GM18909 (cell line): ENCODE measurements at regions not wholly inside any gene's neighbourhood (a gene's known extent, or its start where the extent isn't known, plus 50 kb on each side); places are given as distances from the start of the nearest gene placed in this dataset.

Experiments
- ATAC-seq: cut with Tn5 transposase; IDR thresholded peaks from one replicate; pipeline ENCODE4 v1.9.1; 2021; ENCODE audit warnings: mild to moderate bottlenecking; ENCODE audit not compliant: unreplicated experiment, poor library complexity

DNA sequence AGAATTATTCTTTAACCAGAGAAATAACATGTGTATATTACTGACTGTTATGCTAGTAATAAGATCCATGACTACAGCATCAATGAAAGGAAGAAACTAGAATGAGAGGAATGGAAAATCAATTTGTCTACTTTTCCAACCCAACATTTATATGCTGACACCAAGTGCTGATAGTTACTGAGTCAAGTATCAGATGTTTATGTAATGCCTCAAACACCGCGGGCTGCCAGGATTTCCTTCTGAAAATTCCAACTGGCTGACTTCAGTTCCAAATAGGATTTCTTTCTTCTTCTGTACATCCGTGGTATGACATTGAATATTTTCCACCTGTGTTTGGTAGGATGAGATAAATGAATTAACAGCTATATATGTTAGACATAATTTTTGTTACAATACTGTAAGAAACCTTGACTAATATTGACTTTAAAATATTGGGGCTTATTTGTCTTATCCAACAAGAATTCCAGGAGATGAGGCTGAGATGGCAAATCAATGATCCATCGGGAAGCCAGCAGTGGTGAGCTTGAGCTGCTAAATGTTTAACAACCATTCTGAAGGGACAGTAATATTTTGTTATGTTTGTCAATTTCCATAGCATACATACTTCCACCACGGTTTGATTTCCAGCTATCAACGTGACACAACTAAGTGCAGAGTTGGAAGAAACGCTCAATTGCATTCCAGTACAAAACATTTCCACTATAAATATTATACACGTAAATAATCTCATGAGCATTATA lies 435.2 kb upstream of the AUTS2 start:
- no peak for ATAC-seq

DNA sequence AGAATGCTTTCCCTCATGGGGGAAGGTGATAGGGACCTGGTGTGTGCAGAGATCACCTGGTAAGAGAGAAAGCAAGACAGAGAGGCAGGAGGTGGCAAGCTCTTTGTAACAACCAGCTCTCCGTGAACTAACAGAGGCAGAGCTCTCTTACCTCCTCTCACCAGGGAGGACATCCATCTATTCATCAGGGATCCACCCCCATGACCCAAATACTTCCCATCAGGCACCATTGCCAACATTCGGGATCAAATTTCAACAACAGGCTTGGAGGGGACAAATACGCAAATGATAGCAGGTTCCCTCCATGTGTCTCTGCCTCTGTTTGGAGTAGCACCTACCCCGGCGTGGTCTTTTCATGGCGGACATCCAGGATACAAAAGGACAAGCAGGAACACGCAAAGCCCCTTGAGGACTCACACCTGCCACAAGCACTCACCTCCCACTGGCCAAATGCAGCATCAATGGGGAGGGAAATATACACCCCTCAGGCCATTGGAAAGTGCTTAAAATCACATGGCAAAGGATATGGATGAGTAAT lies 431.2 kb upstream of the AUTS2 start:
- ATAC-seq = no peak

DNA sequence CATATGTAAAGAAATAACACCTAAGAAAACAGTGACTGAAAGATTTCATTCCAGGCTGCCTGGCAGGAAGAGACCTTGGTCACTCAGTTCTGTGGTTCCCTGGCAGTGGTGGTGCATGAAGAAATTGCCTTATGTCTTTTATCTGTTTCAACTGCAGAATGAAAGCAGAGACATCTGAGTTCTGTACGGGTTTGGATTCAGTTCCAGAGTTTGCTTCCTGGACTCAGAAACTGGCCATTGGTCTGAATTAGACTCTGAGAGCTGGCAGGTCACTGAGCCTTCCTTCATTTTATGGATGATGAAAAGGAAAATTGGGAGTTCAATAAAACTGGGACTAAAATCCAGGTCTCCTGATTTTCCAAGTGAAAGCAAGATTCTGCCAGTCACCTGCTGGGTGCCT lies 428.9 kb upstream of the AUTS2 start:
- no peak for ATAC-seq

DNA sequence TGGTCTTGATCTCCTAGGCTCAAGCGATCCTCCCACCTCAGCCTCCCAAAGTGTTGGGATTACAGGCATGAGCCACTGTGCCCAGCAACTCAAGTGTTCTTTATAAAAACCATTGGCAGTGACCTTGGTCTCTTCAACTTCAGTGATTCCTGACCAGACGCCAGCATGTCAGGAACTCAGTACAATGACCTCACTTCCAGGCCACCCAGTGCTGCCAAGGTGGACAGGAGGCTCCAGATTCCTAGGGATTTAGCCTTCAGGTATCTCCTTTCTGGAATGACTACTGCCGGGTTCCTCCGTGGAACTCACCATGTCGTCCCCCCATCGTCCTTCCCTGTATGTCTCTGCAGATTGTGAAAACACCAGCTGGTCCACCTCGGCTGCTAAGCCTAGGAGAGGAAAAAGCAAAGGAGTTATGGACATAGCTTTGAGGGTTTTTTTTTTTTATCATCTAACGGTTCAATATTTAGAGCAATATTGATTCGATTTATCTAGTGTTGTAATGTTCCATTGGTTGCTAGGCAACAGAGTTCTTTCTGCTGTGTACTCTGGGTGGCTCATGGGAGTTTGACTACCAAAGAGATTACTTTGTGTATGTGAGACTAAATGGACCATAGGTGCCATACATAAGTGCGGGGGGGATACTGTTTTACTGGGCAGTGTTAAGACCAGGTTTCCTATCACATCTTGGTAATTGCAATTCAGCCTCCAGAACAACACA lies 425.8 kb upstream of the AUTS2 start:
- ATAC-seq = no peak

DNA sequence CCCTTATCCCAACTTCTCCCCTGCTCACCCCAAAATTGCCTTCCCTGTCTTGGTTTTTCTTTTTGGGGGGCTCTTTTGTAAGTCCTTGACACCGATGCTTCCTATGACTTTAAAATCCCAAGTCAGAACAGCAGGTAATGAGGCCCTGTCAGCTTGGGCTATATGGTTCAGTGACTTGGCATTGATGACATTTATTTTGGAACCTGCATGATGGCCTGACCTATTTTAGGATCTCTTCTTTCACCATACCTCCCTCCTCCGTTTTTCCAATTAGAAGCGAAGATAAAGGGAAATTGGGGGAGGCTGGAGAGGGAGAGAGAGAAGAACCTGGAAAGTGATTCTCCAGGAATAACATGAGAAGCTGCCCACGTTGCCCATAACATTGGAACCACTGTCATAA lies 424.9 kb upstream of the AUTS2 start:
- ATAC-seq = no peak

DNA sequence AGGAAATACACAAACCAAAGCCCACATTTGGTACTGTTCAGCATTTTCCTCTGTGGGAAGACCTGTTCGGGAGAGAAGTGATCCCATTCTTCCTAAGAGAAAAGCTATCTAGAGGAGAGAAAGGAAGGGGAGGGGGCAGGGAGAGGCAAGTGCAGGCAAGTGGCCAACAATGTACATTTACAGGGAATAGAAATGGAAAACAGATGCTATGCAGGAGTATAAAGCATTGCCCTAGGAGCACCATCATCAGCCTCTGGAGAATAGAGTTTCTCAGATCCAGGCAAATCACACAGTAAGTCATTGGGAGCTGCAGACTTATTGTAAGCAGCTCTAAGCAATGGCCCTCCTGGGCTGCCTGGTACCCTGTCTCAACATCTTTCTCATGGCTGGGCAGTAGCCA lies 424.4 kb upstream of the AUTS2 start:
- no peak for ATAC-seq

DNA sequence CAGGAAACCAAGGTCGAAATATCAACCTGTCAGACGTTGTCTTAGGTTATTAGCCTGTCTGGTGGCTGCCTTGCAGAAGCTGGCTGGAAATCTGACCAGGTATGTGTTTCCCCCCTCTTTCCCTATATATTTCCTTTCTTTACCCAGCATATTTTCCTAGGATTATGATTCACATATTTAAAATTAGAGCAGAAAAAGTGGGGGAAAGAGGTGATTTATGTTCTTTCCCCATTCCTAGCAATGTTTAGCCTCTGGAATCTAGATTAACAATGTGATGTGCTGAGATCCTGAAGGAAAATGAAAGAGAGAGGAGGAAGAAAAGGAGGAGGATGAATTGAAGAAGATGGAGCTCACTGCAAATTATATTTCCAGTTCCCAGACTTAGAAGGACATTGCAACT lies 421.4 kb upstream of the AUTS2 start:
- ATAC-seq = no peak

DNA sequence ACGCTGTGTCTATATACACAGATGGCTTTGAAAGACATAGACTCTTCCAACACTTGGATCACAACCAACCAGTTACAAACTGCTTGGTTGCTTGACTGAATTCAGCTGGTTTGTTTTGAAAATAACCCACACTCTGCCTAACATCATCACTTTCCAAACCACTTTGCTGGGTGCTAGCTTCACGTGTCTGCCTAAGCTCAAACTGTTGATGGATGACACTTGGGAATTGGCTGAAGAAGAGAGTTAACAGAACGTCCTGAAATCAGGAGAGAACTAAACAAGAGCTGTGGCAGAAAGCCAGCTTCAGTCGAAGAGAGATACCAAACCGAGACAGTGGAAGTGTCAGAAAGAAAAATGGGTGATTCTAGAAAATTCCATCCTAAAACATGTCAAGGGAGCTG lies 420.8 kb upstream of the AUTS2 start:
- no peak for ATAC-seq

DNA sequence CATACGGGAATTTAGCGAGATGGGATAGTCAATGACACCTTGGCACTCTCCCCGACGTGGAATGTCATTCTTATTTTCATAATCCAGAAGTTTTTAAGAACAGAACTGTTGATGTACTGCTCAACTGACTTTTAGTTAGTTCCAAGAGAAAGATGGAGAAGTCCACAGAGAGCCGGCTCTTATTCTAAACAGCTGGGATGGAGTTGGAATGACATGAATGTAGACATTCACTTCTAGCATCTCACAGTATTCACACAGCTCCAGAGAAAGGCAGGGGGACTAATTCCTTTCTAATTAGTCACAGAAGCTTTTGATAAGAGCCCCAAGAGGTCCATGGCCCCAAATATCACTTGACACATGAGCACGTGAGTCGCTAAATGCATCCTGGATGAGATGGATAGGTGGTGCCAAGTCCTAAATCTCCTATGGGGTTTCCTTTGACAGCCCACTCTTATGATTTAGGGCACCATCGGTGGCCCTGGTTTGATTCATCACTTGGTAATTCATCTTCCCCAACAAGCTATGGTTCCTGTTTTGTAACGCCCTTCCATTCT lies 420.3 kb upstream of the AUTS2 start:
- ATAC-seq = no peak

DNA sequence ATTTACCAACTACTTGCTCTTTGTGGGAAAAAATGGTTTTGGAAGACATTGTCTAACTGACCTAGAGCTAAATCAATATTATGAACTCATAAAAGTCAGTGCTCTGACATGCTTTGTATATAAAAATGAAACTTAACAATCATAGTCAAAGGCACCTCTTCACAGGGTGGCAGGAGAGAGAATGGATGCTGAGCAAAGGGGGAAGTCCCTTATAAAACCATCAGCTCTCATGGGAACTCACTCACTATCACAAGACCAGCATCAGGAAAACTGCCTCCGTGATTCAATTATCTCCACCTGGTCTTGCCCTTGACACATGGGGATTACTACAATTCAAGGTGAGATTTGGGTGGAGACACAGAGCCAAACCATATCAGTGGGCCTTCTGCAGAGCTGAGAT lies 417.6 kb upstream of the AUTS2 start:
- ATAC-seq = no peak

DNA sequence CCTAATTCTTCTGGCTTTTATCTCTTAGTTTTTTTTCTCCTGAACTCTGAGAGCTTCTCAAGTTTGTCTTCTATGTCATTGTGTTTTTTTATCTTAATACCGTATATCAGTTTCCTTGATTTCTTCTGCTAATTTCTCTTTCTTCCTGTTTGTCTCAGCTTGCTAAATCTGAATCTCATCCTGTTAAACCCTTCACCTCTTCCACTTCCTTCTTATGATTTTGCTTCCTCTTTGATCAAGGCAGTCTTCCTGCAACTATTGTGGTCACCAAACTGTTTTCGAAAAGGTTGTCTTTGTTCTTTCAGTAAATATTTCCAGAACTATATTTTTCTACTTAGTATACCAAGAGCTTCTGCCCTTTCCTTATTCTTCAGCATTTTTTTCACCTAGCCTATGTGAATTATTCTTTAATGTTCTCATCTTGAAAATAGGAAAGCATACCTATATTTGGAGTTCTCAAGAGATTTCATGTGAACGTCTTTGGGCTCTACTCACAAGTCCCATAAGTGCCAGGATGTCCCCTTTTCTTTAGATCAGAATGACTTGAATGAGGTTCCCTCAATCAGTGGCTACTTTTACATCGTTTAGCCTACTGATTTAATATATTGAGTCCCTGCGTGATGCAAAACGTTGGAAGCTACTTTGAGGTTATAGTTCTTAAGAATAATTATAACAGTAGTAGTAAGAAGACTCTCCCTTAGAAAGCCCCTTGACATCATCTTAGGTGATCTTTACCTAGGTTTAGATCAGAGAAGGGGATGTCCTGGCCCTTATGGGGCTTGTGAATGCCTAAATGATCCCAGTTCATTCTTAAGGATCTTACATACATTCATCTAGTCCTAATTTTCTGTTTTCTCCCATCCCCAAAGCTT lies 415.4 kb upstream of the AUTS2 start:
- ATAC-seq = no peak

DNA sequence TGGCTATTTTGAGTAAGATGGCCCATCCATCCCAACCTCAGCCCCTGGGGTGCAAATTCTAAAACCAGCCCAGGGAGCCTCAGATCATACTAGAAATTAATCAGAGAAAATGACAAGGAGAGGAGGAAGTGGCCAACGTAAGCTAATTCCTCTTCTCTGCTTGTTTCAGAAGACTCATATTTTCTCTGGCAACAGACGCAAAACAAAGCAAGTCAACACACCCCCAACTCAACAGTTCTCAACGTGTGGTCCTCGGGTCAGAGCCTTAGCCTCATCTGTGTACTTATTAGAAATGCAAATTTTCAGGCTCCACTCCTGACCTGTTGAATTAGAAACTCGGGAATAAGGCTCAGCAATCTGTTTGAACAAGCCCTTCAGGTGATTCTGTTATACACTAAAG lies 413.9 kb upstream of the AUTS2 start:
- ATAC-seq = no peak

DNA sequence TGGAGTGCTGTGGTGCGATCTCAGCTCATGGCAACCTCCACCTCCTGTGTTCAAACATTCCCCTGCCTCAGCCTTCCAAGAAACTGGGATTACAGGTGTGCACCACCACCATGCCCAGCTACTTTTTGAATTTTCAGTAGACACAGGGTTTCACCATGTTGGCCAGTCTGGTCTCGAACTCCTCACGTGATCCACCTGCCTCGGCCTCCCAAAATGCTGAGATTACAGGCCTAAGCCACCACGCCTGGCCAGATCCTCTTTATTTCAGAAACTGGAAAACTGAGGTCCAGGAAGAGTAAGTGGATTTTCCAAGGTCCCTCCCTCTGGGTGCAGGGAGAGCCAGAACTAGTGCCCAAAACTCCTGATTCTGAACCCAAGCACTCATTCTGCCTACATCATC lies 413.1 kb upstream of the AUTS2 start:
- ATAC-seq = no peak

DNA sequence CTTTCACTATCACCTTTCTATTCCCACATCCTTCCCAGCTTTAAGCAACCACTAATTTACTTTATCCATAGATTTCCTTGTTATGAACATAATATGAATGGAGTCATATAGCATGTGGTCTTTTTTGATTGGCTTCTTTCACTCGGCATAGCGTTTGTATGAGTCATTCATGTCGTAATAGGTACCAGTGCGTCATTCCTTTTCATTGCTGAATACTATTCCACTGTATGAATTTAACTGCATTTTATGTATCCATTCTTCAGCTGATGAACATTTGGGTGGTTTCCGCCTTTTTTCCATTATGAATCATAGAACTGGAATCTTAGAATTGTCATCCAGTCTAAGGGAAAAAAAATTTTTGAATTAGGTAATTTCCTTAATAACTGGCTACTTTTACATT lies 411.3 kb upstream of the AUTS2 start:
- ATAC-seq = no peak

DNA sequence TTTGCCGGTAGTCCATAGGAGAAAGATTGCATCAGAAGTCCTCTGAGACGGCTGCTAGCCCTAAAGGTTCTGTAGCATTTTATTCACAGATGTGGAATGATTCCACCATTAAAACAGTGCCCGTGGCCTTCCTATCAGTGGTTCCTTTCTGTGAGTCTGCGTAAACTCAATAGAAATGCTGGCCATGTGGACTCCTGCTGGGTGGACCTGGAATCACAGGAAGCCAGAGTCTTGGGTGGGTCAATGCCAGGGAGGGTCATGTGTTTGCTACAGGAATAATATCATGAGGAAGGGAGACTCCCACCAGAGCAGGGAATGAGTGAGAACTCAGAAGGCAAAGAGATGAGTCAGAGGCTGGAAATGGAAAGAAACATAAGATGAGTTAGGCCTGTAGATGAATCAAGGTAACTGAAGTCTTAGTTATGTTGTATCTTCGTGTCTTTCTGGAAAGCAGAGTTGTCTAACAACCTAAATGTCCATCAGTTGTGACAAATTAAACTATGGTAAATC lies 410.4 kb upstream of the AUTS2 start:
- no peak for ATAC-seq

DNA sequence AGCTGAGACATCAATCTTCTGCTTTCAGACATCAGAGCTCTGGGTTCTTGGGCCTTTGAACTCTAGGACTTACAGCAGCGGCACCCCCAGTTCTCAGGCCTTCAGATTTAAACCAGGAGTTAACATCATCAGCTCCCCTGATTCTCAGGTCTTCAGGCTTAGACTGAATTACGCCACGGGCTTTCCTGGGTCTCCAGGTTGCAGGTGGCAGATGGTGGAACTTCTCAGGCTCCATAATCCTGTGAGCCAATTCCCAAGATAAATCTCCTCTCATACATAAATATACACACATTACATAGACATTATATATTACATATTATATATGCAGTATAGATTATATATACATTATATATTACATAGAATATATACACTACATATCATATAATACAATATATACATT lies 408.9 kb upstream of the AUTS2 start:
- no peak for ATAC-seq

DNA sequence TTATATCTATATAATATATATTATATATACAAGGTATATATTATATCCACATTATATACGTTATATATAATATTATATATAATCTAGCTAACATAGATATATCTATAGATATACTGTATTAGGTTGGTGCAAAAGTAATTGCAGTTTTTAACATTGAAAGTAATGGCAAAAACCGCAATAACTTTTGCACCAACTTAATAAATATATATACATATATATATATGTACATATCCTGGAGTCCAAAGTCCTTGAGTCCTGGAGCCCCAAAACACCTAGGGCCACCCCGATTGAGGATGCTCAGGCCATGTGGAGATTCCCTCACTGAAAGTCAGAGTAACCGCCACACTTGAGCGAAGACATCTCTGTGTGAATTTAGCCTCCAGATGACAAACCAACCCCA lies 408.2 kb upstream of the AUTS2 start:
- ATAC-seq = no peak

DNA sequence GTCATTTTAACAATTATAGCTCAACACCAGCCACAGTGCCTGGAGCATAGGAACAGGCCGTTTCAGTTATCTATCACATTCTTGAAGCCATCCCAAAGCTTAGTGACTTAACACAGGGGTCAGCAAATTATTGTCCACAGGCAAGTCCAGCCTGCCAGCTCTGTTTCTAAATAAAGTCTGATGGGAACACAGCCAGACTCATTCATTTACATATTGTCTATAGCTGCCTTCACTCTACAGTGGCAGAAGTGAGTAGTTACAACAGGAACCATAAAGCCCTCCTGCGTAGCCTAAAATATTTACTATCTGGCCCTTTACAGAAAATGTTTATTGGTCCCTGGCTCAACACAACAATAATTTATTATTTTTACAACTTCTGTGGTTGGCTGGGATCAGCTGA lies 407.5 kb upstream of the AUTS2 start:
- ATAC-seq = no peak

DNA sequence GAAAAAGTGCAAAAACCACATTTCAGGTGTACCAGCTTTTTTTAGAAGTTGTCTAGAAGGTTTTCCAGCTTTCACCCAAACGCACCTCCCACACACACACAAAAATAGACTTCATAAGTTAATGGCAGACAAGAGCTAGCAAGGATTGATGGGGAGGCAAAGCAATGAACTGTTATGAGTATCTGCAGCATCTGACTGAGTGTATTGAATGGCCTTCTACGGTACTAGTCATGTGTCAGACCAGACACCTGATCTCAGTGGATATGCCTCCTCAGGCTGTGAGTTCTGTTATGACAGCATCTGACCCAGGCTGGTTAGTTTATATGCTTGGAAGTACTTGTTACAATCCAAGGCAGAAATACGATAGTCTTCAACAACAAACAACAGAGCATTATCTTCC lies 406.1 kb upstream of the AUTS2 start:
- peak; percentile 72 for ATAC-seq

DNA sequence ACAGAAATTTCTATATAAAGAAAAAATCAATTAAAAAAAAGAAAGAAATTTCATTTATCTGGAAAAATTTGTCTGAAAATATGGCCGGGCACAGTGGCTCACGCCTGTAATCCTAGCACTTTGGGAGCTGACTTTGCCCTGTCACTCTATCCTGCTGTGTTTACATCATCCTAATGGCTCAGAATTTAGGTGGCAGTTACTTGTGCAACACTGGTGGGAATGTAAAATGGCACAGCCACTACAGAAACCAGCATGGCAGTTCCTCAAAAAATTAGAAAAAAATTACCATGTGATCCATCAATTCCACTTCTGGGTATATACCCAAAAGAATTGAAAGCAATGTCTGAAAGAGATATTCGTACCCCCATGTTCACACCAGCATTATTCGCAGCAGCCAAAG lies 405.2 kb upstream of the AUTS2 start:
- ATAC-seq = no peak
